ENCODE measurements at regions not wholly inside any gene's neighbourhood (a gene's known extent, or its start where the extent isn't known, plus 50 kb on each side); places are given as distances from the start of the nearest gene placed in this dataset.

GRCh38 chr1:69294171-69294570, 273.6 kb upstream of the LRRC7 start:
- no peak for TF ChIP-seq CTCF (IDR thresholded peaks at IDR 0.05)

- no peak for TF ChIP-seq CTCF (IDR thresholded peaks at IDR 0.05)
Measured at GRCh38 chr1:69295265-69295664, 272.5 kb upstream of the LRRC7 start.

GRCh38 chr1:69305621-69306020, 262.1 kb upstream of the LRRC7 start:
- no peak for TF ChIP-seq CTCF (IDR thresholded peaks at IDR 0.05)

GRCh38 chr1:69312055-69312732, 255.5 kb upstream of the LRRC7 start:
- TF ChIP-seq CTCF (IDR thresholded peaks at IDR 0.05), result no peak

- TF ChIP-seq CTCF (IDR thresholded peaks at IDR 0.05), result no peak
Measured at GRCh38 chr1:69313118-69313517, 254.6 kb upstream of the LRRC7 start.

GRCh38 chr1:69315416-69315815, 252.3 kb upstream of the LRRC7 start:
- no peak for TF ChIP-seq CTCF (IDR thresholded peaks at IDR 0.05)

GRCh38 chr1:69315823-69316222, 251.9 kb upstream of the LRRC7 start:
- TF ChIP-seq CTCF (IDR thresholded peaks at IDR 0.05), result no peak

- no peak for TF ChIP-seq CTCF (IDR thresholded peaks at IDR 0.05)
Measured at GRCh38 chr1:69319287-69319686, 248.4 kb upstream of the LRRC7 start.
